Stimulated activated effector memory CD8-positive, alpha-beta T cell treated with anti-CD3 and anti-CD28 coated beads, Interleukin-12 subunit alpha, Interleukin-12 subunit beta, amount 100 ng/mL, for 72 hours (primary cell): ENCODE measurements at regions not wholly inside any gene's neighbourhood (a gene's known extent, or its start where the extent isn't known, plus 50 kb on each side); places are given as distances from the start of the nearest gene placed in this dataset.
A peak's percentile ranks its signal among the peaks of the same experiment; 100 is the strongest.
"Not testable (repeated sequence)": the region's sequence is repeated elsewhere in the genome, so short reads cannot be mapped to it uniquely, and the experiment has no call there.

ENCODE experiments used
- ATAC-seq: fragments of 150-1000 bp; cut with Tn5 transposase; 2 replicates; pipeline ENCODE4 v1.10.0; 2021
- DNase-seq, 2 donors: peaks; one replicate each; pipeline ENCODE4 v3.0.0; 2021 to 2022; ENCODE audit warnings: low spot score in 2 of 2
- H3K27ac Mint-ChIP-seq: one replicate; pipeline ENCODE4 v1.8.0; 2022; ENCODE audit warnings: mild to moderate bottlenecking, mixed read lengths
- H3K36me3 Mint-ChIP-seq: one replicate; pipeline ENCODE4 v1.8.0; 2022; ENCODE audit warnings: mild to moderate bottlenecking, mixed read lengths
- H3K4me1 Mint-ChIP-seq: one replicate; pipeline ENCODE4 v1.8.0; 2022; ENCODE audit warnings: mixed read lengths
- H3K4me3 Mint-ChIP-seq: one replicate; pipeline ENCODE4 v1.8.0; 2022; ENCODE audit warnings: mild to moderate bottlenecking, mixed read lengths
- H3K9me3 Mint-ChIP-seq: one replicate; pipeline ENCODE4 v1.8.0; 2022; ENCODE audit warnings: mixed read lengths

- DNase-seq (no peak), ATAC-seq (no peak)
- H3K27ac Mint-ChIP-seq, result no peak overlapping the region
- H3K9me3 Mint-ChIP-seq, result no peaks in the 10 kb centered on the region
- no peaks in the 10 kb centered on the region for H3K4me1 Mint-ChIP-seq
- H3K36me3 Mint-ChIP-seq, result no peaks in the 10 kb centered on the region
- H3K4me3 Mint-ChIP-seq, result no peak overlapping the region
These were observed 61.8 kb downstream of the SDR9C7 start for GRCh38 chr12:56872366-56872765.

- no peak overlapping the region for H3K4me3 Mint-ChIP-seq
- DNase-seq (no peak), ATAC-seq (no peak)
- H3K4me1 Mint-ChIP-seq, result no peaks in the 10 kb centered on the region
- no peaks in the 10 kb centered on the region for H3K36me3 Mint-ChIP-seq
- H3K27ac Mint-ChIP-seq, result no peak overlapping the region
- H3K9me3 Mint-ChIP-seq, result peaks cover 14% of the 10 kb centered on the region
These were observed 67.0 kb downstream of the SDR9C7 start for GRCh38 chr12:56867216-56867615.

GRCh38 chr12:56866493-56866892 lies 67.7 kb downstream of the SDR9C7 start:
- no peaks in the 10 kb centered on the region for H3K36me3 Mint-ChIP-seq
- H3K4me3 Mint-ChIP-seq, result no peak overlapping the region
- peaks cover 14% of the 10 kb centered on the region for H3K9me3 Mint-ChIP-seq
- H3K27ac Mint-ChIP-seq, result no peak overlapping the region
- no peaks in the 10 kb centered on the region for H3K4me1 Mint-ChIP-seq
- DNase-seq, result no peak
- no peak for ATAC-seq

- DNase-seq (no peak), ATAC-seq (no peak)
- Mint-ChIP-seq H3K36me3 (no peaks in the 10 kb centered on the region), H3K9me3 (peaks cover 14% of the 10 kb centered on the region), H3K27ac (no peak overlapping the region), H3K4me3 (no peak overlapping the region), H3K4me1 (no peaks in the 10 kb centered on the region)
These were observed 69.9 kb downstream of the SDR9C7 start for GRCh38 chr12:56864318-56864717.

GRCh38 chr12:56863789-56864188 lies 70.4 kb downstream of the SDR9C7 start:
- Mint-ChIP-seq H3K36me3 (no peaks in the 10 kb centered on the region), H3K4me1 (no peaks in the 10 kb centered on the region), H3K27ac (no peak overlapping the region), H3K4me3 (no peak overlapping the region), H3K9me3 (peaks cover 14% of the 10 kb centered on the region)
- no peak for ATAC-seq
- DNase-seq, result no peak

- Mint-ChIP-seq H3K36me3 (no peaks in the 10 kb centered on the region), H3K4me3 (no peak overlapping the region), H3K9me3 (peaks cover 14% of the 10 kb centered on the region), H3K27ac (no peak overlapping the region), H3K4me1 (no peaks in the 10 kb centered on the region)
- ATAC-seq, result no peak
- no peak for DNase-seq
These were observed 71.9 kb downstream of the SDR9C7 start for GRCh38 chr12:56862264-56862663.

GRCh38 chr12:56853392-56853978 lies 80.7 kb downstream of the SDR9C7 start:
- H3K4me3 Mint-ChIP-seq, H3K4me1 Mint-ChIP-seq, DNase-seq, H3K9me3 Mint-ChIP-seq, H3K36me3 Mint-ChIP-seq, ATAC-seq, H3K27ac Mint-ChIP-seq: not testable (repeated sequence)

- Mint-ChIP-seq H3K9me3 (peaks cover 5% of the 10 kb centered on the region), H3K4me3 (no peak overlapping the region), H3K4me1 (no peaks in the 10 kb centered on the region), H3K27ac (no peak overlapping the region), H3K36me3 (no peaks in the 10 kb centered on the region)
- ATAC-seq (no peak), DNase-seq (no peak)
These were observed 82.7 kb downstream of the SDR9C7 start for GRCh38 chr12:56851462-56851861.

- ATAC-seq, result no peak
- no peak overlapping the region for H3K27ac Mint-ChIP-seq
- no peak overlapping the region for H3K4me3 Mint-ChIP-seq
- H3K4me1 Mint-ChIP-seq, result peaks cover 16% of the 10 kb centered on the region
- H3K36me3 Mint-ChIP-seq, result no peaks in the 10 kb centered on the region
- DNase-seq, result no peak
- no peaks in the 10 kb centered on the region for H3K9me3 Mint-ChIP-seq
These were observed 77.8 kb downstream of the HSD17B6 start for GRCh38 chr12:56840922-56841321.

GRCh38 chr12:56839915-56840325 lies 76.8 kb downstream of the HSD17B6 start:
- Mint-ChIP-seq H3K4me1 (peaks cover 16% of the 10 kb centered on the region), H3K9me3 (no peaks in the 10 kb centered on the region), H3K4me3 (no peak overlapping the region), H3K36me3 (no peaks in the 10 kb centered on the region), H3K27ac (no peak overlapping the region)
- DNase-seq, result peak in 1 of 2 donors; percentile 59
- peak; percentile 42 for ATAC-seq

GRCh38 chr12:56839489-56839848 lies 76.3 kb downstream of the HSD17B6 start:
- Mint-ChIP-seq H3K36me3 (no peaks in the 10 kb centered on the region), H3K4me1 (peaks cover 16% of the 10 kb centered on the region), H3K4me3 (no peak overlapping the region), H3K9me3 (no peaks in the 10 kb centered on the region), H3K27ac (no peak overlapping the region)
- ATAC-seq (no peak), DNase-seq (no peak)

- peaks cover 16% of the 10 kb centered on the region for H3K4me1 Mint-ChIP-seq
These were observed 75.7 kb downstream of the HSD17B6 start for GRCh38 chr12:56838621-56839488.

More at GRCh38 chr12:56838621-56839488, 75.7 kb downstream of the HSD17B6 start:
- H3K36me3 Mint-ChIP-seq, result no peaks in the 10 kb centered on the region
- H3K27ac Mint-ChIP-seq, result no peak overlapping the region
- ATAC-seq (no peak), DNase-seq (no peak)
- no peaks in the 10 kb centered on the region for H3K9me3 Mint-ChIP-seq
- no peak overlapping the region for H3K4me3 Mint-ChIP-seq
